Stimulated activated CD8-positive, alpha-beta memory T cell treated with anti-CD3 and anti-CD28 coated beads, Interleukin-7, amount 100 ng/mL, for 24 hours (primary cell): ENCODE measurements at regions not wholly inside any gene's neighbourhood (a gene's known extent, or its start where the extent isn't known, plus 50 kb on each side); places are given as distances from the start of the nearest gene placed in this dataset.

Experiments used
- DNase-seq: peaks from one replicate; pipeline ENCODE4 v3.0.0-alpha.2; 2020; ENCODE audit warnings: low read depth

DNA sequence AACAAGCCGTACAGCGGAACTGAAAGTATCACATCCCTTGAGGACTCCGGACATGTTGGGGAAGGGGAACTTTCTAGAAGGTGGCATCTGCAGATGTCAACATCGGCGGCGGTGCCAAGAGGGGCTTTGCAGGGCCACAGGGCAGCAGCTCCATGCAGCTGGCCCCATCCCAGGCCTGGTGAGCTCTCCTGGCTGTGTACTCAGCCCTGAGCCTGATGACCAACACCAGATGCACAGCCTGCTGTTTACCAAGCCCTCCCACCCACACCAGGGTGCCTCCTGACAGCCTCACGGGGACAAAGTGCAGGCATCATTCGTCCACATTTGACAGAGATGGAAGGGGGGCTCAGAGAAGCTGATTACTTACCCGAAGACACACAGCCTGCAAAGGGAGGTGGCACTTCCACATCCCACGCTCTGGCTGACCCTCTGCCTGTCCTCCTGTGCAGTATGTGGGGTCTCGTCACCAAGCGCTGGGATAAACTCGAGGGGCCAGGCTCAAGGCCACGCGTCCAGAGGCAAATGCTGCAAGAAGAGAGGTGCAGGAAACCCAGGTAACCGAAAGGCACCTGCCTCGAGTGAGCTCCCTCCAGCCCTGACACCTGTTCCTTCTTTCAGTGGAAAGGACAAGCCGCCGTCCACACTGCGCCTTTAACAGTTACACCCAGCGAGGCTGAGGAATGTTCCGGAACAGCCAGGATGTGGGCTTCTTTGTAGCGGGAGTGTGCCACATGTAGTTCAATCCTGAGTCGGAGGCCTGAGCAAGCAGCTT is 69.0 kb upstream of the ASAP2 start:
- no peak for DNase-seq

DNA sequence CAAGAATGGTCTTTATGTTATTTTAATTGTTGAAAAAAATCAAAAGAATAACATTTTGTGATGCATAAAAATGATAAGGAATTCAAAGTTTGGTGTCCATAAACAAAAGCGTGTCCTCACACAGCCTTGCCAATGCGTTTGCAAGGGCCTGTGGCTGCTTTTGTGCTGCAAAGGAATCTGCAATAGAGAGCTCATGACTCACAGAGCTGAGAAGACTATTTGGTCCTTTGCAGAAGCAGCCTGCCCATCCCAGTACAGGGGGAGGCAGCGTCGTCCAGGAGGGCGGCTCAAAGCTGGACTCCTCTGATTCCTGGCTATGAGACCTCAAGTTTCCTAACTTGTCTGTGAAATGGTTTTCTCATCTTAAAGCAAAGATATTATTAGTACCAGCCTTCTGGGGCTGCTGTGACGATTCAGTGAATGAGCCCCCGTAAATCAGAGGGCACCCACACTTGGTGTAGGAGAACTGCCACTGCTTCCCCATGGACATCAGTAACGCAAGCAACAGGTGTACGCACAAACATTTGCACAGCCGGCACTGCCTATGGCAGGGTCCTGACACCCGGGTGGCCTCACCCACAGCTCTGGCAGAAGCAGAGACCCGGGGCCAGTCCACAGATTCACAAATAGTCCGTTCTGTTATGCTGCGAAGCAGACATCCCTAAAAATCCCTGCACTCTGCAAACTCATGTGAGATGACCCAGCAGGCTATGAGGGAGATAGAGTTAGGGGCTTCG is 70.6 kb upstream of the ASAP2 start:
- no peak for DNase-seq

DNA sequence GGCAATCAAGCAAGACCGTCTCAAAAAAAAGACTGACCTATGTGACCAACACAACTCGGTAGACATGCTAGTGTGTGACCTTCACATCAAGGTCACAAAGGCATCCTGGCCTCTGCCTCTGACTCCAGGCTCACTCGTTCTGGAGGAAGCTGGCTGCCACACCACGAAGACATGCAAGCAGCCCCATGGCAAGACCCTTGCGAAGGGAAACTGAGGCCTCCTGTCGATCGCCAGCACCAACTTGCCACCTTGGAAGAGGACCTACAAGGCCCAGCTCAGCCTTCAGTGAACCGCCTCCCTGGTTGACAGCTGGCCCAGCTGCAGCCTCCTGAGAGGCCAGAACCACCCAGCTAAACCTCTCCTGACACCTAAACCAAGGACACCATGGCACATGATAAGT is 79.3 kb upstream of the ASAP2 start:
- no peak for DNase-seq

DNA sequence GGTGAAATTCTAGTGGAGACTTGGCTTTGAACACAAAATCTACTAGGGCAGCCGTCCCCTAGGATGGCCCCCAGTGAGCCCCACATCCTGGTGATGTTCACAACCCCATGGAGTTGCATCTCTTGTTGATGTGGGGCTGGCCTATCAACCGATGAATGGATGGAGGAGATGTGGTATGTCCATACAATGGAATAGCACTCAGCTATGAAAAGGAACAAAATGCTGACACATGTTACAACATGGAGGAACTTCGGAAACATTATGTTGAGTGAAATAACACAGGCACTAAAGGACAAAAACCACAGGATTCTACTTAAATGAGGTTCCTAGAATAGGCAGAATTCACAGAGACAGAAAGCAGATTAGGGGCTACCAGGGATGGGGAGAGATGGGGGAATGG is 80.1 kb upstream of the ASAP2 start:
- no peak for DNase-seq

DNA sequence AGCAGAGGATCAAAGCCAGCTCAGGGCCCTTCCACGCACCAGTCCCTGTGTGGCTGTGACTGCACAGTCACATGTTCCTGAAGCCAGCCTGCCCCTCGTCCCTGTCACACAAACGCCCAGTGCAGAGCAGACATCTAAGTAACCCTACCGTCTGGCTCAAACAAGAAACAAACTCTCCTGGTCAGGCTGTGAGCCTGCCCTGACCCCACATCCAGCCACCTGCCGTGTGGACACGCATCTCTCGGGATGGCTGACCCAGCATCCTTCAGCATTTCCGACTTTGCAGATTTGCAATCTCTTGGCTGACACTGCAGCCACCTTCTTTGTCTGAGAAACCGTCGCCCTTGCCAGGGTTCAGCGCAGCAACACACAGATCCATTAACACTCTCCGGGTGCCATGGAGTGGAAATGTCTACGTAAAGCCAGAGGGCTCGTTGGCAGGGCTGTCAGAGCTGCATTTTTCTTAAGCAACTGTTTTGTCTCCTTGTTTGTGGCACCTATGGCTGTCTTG is 82.3 kb upstream of the ASAP2 start:
- DNase-seq: no peak

DNA sequence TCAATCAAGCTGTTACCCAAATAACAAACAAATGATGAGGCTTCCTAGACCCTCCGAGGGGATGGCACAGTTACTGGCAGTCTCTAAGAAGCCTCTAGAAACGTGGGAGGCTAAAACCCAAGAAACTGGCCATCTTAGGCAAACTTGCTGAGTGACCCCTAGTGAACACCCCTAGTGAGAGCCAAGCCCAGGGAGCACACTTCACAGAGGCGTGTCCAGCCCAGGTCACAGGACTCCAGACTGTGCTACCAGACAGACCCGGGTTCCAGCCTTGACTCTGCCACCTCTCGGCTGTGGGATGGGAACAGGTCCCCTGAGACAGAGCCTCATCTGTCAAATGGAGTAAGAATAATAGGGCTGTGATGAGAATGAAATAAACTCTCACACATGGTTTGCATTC is 83.5 kb upstream of the ASAP2 start:
- DNase-seq: no peak

DNA sequence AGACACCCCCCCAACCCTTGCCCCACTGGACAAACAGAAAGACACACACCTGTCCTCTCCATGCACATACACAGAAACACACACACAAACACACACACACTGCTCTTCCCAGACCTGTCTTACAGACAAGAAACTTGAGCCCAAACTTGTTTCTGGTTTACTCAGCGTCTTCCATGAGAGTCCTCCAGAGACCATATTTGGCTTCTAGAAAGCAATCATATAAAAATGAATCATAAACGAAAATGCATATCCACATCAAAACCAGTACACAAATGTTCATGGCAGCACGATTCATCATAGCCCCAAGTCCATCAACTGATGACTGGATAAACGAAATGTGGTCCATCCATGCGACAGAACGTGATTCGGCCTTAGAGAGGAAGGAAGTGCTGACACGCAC is 84.2 kb upstream of the ASAP2 start:
- DNase-seq: no peak

DNA sequence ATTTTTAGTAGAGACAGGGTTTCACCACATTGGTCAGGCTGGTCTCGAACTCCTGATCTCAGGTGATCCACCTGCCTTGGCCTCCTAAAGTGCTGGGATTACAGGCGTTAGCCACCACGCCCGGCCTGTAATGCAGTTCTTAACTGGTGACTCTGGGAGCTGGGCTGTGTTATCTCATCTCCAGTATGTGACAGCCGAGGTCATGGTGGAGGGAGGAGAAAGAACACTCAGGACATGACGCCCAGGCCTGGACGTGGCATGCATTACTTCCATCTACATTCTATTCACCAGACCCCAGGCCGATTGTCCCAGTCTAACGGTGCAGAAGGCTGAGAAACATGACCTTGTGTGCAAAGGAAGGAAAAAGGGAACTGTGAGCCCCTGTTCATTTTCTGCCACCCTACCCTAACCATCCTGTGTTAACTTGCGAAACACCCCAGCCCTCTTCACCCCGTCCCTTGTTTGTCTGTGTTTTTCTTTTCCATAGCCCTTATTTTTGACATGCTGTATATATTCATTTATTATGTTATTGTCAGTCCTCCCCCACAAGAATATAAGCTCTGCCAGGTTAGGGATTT is 88.1 kb upstream of the ASAP2 start:
- DNase-seq: no peak

DNA sequence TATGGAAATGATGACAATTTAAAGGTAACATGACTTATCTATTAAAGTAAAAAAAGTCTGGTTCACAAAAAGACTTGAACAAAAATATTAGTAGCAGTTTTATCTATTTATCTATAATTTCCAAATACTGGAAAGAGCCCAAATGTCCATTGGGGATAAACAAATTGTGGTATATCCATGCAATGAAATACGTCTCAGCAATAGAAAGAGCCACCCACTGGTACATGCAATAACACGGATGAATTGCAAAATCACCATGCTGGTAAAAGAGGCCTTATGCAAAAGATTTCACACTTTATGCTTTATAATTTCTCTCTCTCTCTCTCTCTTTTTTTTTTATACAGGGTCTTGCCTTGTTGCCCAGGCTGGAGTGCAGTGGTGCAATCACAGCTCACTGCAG is 91.4 kb upstream of the ASAP2 start:
- DNase-seq: no peak

DNA sequence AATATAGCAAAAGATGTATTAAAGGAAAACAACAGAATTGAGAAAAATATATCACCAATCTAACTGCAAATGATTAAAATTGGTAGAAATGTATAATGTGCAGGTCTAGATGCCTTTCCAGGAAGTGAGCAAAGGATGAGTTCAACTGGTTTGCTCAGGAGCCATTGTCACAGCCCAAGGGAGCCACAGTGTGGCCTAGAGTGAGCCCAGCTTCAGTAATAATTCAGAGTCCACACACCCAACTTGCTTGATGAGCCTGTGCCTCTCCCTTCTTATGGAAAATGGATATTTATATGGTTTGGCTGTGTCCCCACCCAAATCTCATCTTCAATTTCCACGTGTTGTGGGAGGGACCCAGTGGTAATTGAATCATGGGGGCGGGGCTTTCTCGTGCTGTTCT is 92.2 kb upstream of the ASAP2 start:
- DNase-seq: no peak

DNA sequence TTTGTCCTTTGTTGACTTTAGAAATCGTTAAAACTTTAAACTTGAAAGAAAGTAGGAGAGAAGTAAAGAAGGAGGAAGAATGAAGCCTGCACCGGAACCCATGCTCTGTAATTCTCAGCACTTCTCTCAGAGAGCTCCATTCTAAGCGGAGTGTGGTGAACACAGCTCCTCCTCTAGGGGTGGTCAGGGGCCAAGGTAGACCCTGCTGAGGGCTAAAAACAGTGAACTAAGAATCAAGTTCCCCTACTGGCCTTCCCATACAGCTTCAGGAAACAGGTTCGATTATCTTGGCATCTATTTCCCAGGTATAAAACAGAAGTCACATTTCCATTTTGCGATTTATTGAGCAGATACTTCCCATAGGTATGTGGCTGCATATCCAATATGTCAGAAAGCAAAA is 92.7 kb upstream of the ASAP2 start:
- no peak for DNase-seq

DNA sequence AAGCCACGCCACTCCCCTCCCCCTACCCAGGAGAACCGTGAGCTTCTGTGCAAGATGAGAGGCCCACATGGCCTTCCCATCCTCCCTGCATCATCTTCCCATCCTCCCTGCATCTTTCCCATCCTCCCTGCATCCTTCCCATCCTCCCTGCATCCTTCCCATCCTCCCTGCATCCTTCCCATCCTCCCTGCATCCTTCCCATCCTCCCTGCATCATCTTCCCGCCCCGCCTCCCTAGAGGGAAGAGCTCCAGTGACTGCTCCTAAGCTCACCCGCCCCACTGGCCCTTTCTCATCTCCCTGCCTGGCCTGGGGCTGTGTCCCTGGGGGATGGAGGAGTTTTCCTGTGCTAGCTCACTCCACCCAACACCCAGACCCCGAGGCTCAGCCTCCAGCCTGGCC is 93.3 kb upstream of the ASAP2 start:
- no peak for DNase-seq

DNA sequence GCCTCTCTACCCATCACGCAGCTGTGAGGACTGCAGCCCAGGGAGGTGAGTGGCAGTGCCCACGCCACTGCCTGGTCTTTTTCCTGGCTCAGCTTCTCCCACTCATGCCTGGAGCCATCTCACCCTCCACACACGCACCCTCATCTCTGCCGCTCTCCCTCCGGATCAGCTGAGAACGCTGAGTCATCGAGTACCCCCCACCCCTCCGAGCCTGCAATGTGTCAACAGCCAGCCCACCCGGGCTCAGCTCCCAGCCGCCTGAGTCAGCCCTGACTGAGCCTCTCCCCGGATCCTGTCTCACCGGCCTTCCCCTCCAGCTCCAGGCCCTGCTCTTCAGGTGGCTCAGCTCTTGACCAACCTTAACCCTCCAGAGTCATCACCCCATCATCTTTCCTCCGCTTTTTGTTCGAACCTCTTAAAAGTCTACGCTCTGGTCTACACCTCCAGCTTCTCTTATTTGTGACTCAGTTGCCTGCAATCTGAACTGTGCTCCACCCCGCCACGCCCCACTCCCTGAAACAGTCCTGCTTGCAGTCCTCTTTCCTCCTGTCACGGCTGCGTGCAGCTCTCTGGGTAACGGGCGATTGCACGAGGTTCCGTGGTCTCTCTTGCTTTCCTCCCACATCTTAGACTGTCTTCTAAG is 94.4 kb upstream of the ASAP2 start:
- DNase-seq: no peak

DNA sequence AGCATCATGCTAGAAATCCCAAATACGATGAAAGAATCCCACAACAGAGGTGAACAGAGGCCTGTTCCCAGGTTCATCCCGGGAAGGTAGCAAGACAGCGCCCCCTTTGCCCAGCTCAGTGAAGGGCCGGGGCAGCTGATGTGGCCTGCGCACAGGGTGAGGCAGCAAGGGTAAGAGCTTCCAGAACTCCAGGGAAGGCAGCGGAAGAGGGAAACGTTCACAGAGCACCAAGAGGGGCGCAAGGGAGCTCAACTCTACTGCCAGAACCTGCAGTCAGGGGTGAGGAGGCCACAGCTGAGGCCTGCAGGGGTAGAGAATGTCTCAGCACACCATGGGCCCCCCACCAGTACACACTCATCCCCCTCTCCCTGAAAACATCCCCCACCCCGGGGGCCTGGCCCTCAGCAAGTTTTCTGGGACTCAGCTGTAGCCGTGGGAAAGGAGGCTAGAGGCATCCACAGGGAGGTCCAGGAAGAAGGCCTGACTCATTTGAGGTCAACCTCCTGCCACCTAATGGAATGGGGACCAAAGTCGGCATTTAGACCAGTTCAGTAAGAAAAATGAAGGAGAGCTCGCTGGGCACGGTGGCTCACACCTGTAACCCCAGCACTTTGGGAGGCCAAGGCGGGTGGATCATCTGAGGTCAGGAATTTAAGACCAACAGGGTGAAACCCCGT is 95.6 kb upstream of the ASAP2 start:
- DNase-seq: no peak

DNA sequence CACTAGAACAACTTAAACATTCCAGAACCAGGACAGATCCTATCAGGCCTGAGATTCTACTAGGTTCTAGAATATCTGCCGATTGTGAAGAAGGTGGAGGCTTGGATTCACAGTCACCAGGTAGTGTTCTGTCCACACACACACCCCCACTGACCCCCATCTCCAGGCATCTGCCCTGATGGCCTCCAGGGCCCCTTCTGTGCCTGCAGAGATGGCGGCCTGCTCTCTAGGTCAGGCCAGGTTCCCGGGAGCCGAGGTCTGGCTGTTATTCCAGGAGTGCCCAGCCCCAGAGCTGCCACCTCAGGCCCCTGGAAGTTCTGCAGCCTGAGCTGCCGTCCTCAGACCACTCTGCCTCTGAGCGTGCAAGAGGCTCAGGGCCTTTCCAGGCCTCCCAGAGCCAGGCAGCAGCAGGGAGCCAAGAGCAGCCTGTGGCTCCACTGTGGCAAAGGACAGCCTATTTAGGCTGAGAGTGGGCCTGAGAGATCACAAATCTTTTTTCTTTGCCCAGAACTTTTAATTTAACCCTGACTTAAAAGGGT is 96.2 kb upstream of the ASAP2 start:
- no peak for DNase-seq

DNA sequence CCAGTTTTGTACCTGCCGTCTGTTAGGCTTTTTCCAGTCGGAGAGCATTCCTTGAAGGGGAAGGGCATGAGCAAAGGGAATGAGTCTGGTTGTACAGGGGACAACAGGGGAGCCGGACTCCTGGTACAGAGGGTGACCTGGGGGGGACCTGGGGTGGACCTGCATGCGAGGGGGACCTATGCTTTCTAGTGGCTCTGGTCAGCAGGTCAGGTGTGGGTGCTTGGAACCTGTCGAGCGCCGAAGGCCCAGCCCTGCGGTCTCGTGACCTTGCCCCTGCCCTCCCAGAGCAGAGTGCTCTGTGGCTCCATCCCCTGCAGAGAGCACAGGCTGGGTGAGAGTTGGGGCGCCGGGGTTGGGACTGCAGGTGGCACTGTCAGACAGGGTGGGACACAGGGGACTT is 96.7 kb upstream of the ASAP2 start:
- DNase-seq: no peak

DNA sequence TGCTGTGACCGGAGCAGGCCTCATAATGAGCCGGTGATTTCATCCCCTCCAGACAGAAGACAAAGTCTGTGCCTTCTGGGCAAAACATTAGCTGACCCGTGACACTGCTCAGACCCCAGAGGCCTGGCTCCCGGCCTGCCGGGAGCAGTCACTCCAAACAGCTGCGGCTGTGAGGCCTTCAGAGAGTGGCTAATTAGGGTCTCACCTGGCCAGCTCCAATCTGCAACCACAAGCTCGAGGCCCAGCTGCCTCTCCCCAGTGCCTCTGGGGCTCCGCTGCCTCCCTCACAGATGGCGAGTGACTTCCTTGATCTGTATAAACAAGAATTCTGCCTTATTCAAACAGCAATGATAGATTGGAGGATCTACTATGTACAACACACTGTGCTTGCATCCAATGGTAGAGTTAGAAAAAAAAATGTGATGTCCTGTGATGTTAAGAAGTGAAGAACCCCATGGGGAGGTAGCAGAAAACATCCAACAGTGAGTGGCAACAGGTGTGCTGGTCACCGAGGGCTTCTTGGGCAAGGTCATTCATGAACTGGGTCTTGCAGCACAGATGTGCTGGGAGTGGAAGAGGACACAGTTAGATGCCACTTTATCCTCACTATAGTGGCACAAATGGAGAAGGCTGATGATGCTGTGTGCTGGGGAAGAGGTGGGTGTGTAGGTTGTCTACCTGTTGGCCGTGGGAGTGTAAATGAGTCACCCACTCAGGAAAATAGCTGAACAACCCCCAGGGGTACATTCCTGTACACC is 98.2 kb upstream of the ASAP2 start:
- no peak for DNase-seq

DNA sequence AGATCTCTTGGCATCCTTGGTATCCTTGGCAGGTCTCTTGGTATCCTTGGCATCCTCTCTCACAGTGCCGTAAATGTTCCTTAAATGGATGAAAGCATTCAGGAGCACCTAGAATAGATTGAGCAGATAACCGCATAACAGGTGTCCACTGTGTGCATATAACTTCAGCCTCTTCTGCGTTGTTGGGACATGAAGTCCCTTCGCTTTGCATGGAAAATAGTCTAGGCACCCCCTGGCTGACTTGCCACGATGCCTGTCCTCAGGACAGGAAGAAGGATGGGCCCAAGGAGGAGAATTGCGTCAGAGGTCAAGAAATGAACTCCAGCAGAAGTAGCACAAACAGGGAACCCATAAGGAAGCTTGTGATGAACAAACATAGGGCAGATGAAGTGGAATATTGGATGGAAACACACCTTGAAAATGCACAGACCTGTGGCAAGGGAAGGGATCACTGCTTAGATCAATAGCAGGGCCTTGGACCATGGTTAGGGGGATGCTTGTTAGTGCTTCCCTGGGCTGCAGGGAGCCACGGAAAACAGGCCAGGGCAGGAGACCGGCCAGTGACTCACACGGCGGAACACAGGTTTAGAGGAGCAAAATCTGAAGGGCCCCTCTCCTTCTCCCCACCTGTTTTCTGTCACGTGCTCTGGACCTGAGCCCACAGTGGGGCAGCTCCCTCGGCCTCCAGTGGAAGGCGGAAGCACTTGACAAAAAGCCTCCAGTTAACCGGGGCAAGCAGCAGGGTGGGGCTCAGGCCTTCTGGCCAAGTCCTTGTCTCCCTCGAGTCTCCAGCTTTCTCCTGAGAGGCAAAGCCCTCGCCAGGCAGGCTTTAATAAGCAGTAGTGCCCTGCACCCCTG is 99.2 kb upstream of the ASAP2 start:
- no peak for DNase-seq

DNA sequence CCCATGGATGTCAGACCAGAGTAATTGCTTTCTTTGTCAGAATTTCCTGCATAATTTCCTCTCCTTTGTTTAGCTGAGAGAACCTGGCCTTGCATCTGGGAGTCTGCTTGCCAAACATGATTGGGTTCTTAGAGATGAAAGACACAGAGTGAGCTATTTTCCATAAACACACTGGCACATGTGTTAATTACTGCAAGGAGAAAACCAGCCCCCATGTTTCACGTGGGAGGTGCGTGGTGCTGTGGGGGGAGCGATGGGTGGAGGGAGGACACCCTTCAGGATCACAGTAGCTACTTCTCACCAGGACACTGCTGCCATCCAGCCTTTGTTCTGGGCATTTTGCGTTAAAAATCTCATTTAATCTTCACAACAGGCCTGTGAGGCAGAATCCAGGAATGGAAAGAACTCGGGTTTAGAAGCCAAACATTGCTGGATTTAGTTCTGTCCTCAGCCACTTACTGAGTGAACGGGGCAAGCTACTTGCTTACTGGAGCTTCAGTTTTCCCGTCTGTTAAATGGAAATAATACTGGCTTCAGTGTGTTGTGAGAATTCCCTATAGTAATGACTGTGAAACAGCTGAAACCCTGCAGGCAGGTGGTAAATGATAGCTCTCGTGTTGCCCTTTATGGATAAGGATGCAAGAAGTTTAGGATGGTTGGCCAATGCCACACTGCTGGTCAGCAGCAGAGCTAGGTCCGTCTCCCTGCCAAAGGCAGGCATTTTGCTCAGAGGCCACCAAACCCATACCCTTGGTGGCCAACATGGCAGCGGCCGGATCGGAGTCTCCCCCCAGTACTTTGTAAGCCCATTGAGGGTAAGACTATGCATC is 100.1 kb upstream of the ASAP2 start:
- no peak for DNase-seq
